Left colon (tissue), 2 donors: ENCODE measurements at regions not wholly inside any gene's neighbourhood (a gene's known extent, or its start where the extent isn't known, plus 50 kb on each side); places are given as distances from the start of the nearest gene placed in this dataset.

Experiments used
- ATAC-seq: fragments of 200-7000 bp; cut with Tn5 transposase; one replicate; pipeline ENCODE4 v1.9.1; 2020; ENCODE audit warnings: mild to moderate bottlenecking, moderate library complexity
- DNase-seq, 2 donors: peaks; one replicate each; pipeline ENCODE4 v3.0.0-alpha.2; 2020
- intact Hi-C, 2 donors: fragments of 100-400 bp; cut with DNase I in 1 of 2; cut with micrococcal nuclease in 1 of 2; formaldehyde crosslinking; loops; one replicate each; pipeline versions ENCODE4 v1.11.2 to v1.14.0; 2022; cut with DNase I, micrococcal nuclease
- donor health status: DM: no; HTN: no; CAD: no.
- donor health status: DM: yes; HTN: yes; CAD: no.

- ATAC-seq (no peak), DNase-seq (no peak)
- intact Hi-C loops, result no loop called here
Observed at GRCh38 chr10:30256084-30256483, 93.0 kb downstream of the MTPAP start.

GRCh38 chr10:30254926-30255325, 94.2 kb downstream of the MTPAP start:
- DNase-seq (no peak), ATAC-seq (no peak)
- intact Hi-C loops, result no loop called here

- ATAC-seq, result no peak
- DNase-seq, result no peak
- intact Hi-C loops, result no loop called here
Observed at GRCh38 chr10:30248728-30249127, 100.3 kb downstream of the MTPAP start.

GRCh38 chr10:30247704-30248103, 101.4 kb downstream of the MTPAP start:
- intact Hi-C loops, result no loop called here
- DNase-seq (no peak), ATAC-seq (no peak)

GRCh38 chr10:30241422-30242110, 107.5 kb downstream of the MTPAP start:
- ATAC-seq (no peak), DNase-seq (no peak)
- intact Hi-C loops, result loop anchor here in 1 of 2 donors (5.0 kb wide), 1 partner anchor 244 kb away; no protein-coding TSS in a partner anchor

GRCh38 chr10:30238836-30239235, 110.2 kb downstream of the MTPAP start:
- intact Hi-C loops, result no loop called here
- ATAC-seq, result no peak
- no peak for DNase-seq

- intact Hi-C loops, result no loop called here
- ATAC-seq, result no peak
- no peak for DNase-seq
Observed at GRCh38 chr10:30233186-30233959, 115.7 kb downstream of the MTPAP start.

GRCh38 chr10:30231709-30232108, 117.4 kb downstream of the MTPAP start:
- ATAC-seq (no peak), DNase-seq (no peak)
- intact Hi-C loops, result no loop called here

GRCh38 chr10:30231071-30231652, 117.9 kb downstream of the MTPAP start:
- DNase-seq (no peak), ATAC-seq (peak; percentile 66)
- intact Hi-C loops, result no loop called here

GRCh38 chr10:30229536-30229935, 119.5 kb downstream of the MTPAP start:
- ATAC-seq, result no peak
- DNase-seq, result no peak
- intact Hi-C loops, result no loop called here

- intact Hi-C loops, result no loop called here
- DNase-seq (no peak), ATAC-seq (no peak)
Observed at GRCh38 chr10:30228417-30229036, 120.6 kb downstream of the MTPAP start.

GRCh38 chr10:30227481-30227880, 121.6 kb downstream of the MTPAP start:
- DNase-seq (no peak), ATAC-seq (no peak)
- intact Hi-C loops, result no loop called here

- DNase-seq, result no peak
- no peak for ATAC-seq
- intact Hi-C loops, result no loop called here
Observed at GRCh38 chr10:30219971-30220751, 128.9 kb downstream of the MTPAP start.

GRCh38 chr10:30216821-30217220, 132.3 kb downstream of the MTPAP start:
- intact Hi-C loops, result no loop called here
- DNase-seq (no peak), ATAC-seq (no peak)

- no peak for ATAC-seq
- intact Hi-C loops, result no loop called here
- DNase-seq, result no peak
Observed at GRCh38 chr10:30215623-30216022, 133.5 kb downstream of the MTPAP start.

- intact Hi-C loops, result no loop called here
- ATAC-seq (no peak), DNase-seq (no peak)
Observed at GRCh38 chr10:30215141-30215540, 133.9 kb downstream of the MTPAP start.

- ATAC-seq, result no peak
- DNase-seq, result no peak
- intact Hi-C loops, result no loop called here
Observed at GRCh38 chr10:30210296-30210695, 138.8 kb downstream of the MTPAP start.

GRCh38 chr10:30208330-30208729, 140.7 kb downstream of the MTPAP start:
- intact Hi-C loops, result no loop called here
- no peak for ATAC-seq
- no peak for DNase-seq

- ATAC-seq, result no peak
- no peak for DNase-seq
- intact Hi-C loops, result no loop called here
Observed at GRCh38 chr10:30207485-30208052, 141.5 kb downstream of the MTPAP start.
